RWPE2 (cell line): ENCODE measurements at regions not wholly inside any gene's neighbourhood (a gene's known extent, or its start where the extent isn't known, plus 50 kb on each side); places are given as distances from the start of the nearest gene placed in this dataset.

Experiments used
- ATAC-seq: fragments of 200-7000 bp; cut with Tn5 transposase; 3 replicates; pipeline ENCODE4 v1.9.1; 2021; ENCODE audit warnings: low read depth
- DNase-seq: peaks from one replicate; pipeline ENCODE4 v3.0.0-alpha.2; 2020; ENCODE audit warnings: low spot score
- H3K27ac ChIP-seq: fragments of 450-650 bp; 2 replicates; pipeline ENCODE4 v1.5.1; 2017; ENCODE audit warnings: mild to moderate bottlenecking; ENCODE audit not compliant: poor library complexity, severe bottlenecking
- H3K27me3 ChIP-seq: fragments of 250-450 bp; sonication (Bioruptor Pico); 2 replicates; pipeline ENCODE4 v1.5.1; 2021; ENCODE audit warnings: mild to moderate bottlenecking, moderate library complexity; ENCODE audit not compliant: insufficient read depth, poor library complexity, severe bottlenecking
- H3K36me3 ChIP-seq: fragments of 250-450 bp; sonication (Bioruptor Pico); 2 replicates; pipeline ENCODE4 v1.5.1; 2020; ENCODE audit warnings: low read depth, mild to moderate bottlenecking, moderate library complexity
- H3K4me1 ChIP-seq: fragments of 250-450 bp; sonication (Bioruptor Pico); 2 replicates; pipeline ENCODE4 v1.5.1; 2021; ENCODE audit warnings: mild to moderate bottlenecking, moderate library complexity; ENCODE audit not compliant: insufficient read depth, poor library complexity, severe bottlenecking
- H3K4me3 ChIP-seq: fragments of 250-450 bp; sonication (Bioruptor Pico); 2 replicates; pipeline ENCODE4 v1.5.1; 2021; ENCODE audit warnings: mild to moderate bottlenecking, moderate library complexity; ENCODE audit not compliant: severe bottlenecking
- H3K9me3 ChIP-seq: fragments of 250-450 bp; sonication (Bioruptor Pico); 2 replicates; pipeline ENCODE4 v1.5.1; 2021; ENCODE audit warnings: mild to moderate bottlenecking, moderate library complexity; ENCODE audit not compliant: severe bottlenecking
- CTCF ChIP-seq: fragments of 450-650 bp; IDR thresholded peaks from one replicate; pipeline ENCODE4 v1.5.1; 2017; ENCODE audit warnings: mild to moderate bottlenecking, moderate library complexity; ENCODE audit not compliant: poor library complexity, severe bottlenecking

- Histone ChIP-seq H3K4me1 (no peaks in the 10 kb centered on the region), H3K4me3 (no peak overlapping the region), H3K9me3 (no peaks in the 10 kb centered on the region), H3K36me3 (no peaks in the 10 kb centered on the region), H3K27ac (no peak overlapping the region), H3K27me3 (no peaks in the 10 kb centered on the region)
- TF ChIP-seq CTCF, result no peak
- DNase-seq, result no peak
- ATAC-seq, result no peak
These were observed 238.5 kb downstream of the PTGER3 start for GRCh38 chr1:70809069-70809468.

GRCh38 chr1:70811815-70812214 is 235.8 kb downstream of the PTGER3 start:
- Histone ChIP-seq H3K27ac (no peak overlapping the region), H3K4me1 (no peaks in the 10 kb centered on the region), H3K27me3 (no peaks in the 10 kb centered on the region), H3K4me3 (no peak overlapping the region), H3K36me3 (no peaks in the 10 kb centered on the region), H3K9me3 (no peaks in the 10 kb centered on the region)
- no peak for ATAC-seq
- no peak for TF ChIP-seq CTCF
- no peak for DNase-seq

DNA sequence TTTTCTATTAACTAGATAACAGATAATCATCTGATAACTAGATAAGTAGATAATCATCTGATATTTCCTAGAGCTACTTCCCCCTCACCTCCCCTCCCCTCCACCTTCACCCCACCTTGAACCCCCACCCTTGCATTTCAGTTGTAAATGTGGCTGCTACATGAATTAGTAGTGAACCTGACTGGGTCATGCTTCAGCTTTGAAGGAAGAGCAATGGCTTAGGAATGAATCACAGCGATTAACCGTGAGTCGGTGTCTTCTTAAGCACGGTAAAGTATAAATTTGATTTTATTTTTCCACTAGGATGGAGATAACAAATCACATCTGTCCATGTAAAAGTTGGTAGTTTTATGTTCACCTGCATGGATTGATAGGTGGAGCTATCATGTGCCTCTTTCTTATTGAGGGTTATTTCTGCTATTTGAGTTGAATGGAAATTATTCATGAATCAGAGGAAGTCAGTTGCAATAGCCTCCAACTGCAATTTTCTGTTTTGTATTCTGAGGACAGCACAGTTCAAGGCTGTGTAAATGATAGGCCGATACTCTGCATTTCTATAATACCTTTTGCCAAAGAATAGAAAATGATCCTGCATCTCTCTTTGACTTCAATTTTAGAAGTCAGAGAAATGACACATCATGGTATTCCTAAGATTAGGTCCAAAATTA is 235.0 kb downstream of the PTGER3 start:
- DNase-seq (no peak), ATAC-seq (no peak)
- Histone ChIP-seq H3K9me3 (no peaks in the 10 kb centered on the region), H3K4me1 (no peaks in the 10 kb centered on the region), H3K36me3 (no peaks in the 10 kb centered on the region), H3K27ac (no peak overlapping the region), H3K4me3 (no peak overlapping the region), H3K27me3 (no peaks in the 10 kb centered on the region)
- TF ChIP-seq CTCF, result no peak

- Histone ChIP-seq H3K27ac (no peak overlapping the region), H3K36me3 (no peaks in the 10 kb centered on the region), H3K4me1 (no peaks in the 10 kb centered on the region), H3K9me3 (no peaks in the 10 kb centered on the region), H3K4me3 (no peak overlapping the region), H3K27me3 (no peaks in the 10 kb centered on the region)
- DNase-seq (no peak), ATAC-seq (no peak)
- no peak for TF ChIP-seq CTCF
These were observed 229.2 kb downstream of the PTGER3 start for GRCh38 chr1:70818401-70818800.

DNA sequence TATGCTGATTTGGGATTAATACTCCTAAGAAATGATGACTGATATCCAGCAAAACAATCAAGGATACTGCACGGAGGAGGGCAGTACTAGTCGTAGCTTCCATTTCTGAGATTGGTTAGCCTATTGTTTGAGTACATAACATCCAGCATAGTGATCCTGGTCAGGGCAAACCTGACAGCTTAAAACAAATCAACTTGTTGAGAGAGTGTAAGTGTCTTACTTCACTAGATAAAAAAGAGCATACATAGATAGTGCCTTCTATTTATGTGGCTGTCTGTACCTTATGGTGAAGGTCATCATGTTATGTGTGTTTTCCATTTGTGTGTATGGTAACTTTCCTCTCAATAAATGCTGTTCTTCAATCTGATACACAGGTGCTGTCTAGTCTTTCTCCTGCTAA is 228.4 kb downstream of the PTGER3 start:
- ATAC-seq, result no peak
- Histone ChIP-seq H3K4me1 (no peaks in the 10 kb centered on the region), H3K4me3 (no peak overlapping the region), H3K9me3 (no peaks in the 10 kb centered on the region), H3K27ac (no peak overlapping the region), H3K36me3 (no peaks in the 10 kb centered on the region), H3K27me3 (no peaks in the 10 kb centered on the region)
- no peak for DNase-seq
- no peak for TF ChIP-seq CTCF
